ENCODE measurements at regions not wholly inside any gene's neighbourhood (a gene's known extent, or its start where the extent isn't known, plus 50 kb on each side); places are given as distances from the start of the nearest gene placed in this dataset.

GRCh38 chr9:17894501-17895160 lies 315.8 kb downstream of the SH3GL2 start:
- DNase-seq (ENCODE audit: low spot score), result no peak

- no peak for DNase-seq (ENCODE audit: low spot score)
These were observed 321.7 kb downstream of the SH3GL2 start for GRCh38 chr9:17900606-17901005.

DNA sequence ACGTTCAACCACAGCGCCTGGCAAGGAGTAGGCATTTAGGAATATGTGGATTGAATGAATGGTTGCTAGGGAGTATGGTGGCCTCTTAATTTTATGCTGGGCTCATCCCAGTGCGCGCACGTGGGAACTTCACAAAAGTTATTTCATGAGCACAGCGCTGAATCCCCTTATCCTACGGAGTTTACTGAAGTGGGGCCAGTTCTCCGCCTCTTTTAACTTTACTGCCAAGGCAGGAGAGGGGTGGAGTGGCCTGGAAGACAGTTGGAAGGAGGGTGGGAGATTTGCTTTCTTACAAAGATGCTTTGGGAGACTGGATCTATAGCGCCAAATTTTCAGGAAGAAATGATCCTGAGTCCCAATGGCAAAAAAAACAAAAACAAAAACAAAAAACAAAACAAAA lies 326.5 kb downstream of the SH3GL2 start:
- DNase-seq (ENCODE audit: low spot score), result no peak

- no peak for DNase-seq (ENCODE audit: low spot score)
These were observed 326.9 kb downstream of the SH3GL2 start for GRCh38 chr9:17905781-17906175.

GRCh38 chr9:17906176-17906840 lies 327.4 kb downstream of the SH3GL2 start:
- DNase-seq (ENCODE audit: low spot score), result no peak

DNA sequence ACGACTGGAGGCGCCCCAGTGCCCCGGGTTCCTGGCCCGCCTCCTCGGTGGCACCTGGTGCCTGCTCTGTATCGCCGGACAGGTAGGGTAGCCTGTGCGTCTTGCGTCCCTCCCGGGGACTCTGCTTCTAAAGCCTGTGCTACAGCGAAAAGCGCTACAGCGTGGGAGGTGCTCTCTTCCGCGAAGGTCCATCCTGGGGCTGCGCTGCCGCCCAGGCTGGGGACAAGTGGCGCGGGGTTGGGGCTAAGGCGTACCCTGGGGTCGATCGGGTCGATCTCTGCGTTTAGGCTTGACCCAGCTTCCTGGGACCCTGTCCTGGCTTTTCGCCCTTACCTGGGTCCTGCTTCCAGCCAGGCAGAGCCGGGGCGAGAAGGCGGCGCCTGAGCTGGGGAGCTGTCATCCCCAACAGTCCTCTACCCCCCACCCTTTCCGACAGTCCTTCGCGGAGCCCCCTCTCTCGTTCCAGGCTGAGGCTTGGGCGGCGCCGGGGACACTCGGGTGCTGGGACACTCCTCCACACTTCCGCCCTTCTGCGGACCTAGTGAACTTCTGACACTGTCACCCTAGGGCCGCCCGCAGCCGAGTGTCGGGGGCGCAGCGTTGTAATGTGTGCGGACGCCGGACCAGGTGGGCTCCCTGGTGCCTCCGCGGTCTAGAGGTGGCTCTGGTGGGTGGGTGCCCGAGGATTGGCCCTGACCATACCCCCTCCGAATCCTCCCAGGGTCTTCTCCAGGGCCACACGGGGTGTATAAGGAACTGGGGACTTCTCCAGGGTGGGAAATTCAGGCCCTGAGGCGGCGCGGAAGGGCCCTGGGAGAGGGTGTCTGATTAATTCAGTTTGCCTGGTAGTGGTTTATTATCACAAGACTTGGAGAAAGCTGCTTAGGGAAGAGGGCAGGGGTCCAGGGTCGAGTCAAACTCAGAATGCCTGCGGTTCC lies 328.2 kb downstream of the SH3GL2 start:
- no peak for DNase-seq (ENCODE audit: low spot score)

- no peak for DNase-seq (ENCODE audit: low spot score)
These were observed 329.1 kb downstream of the SH3GL2 start for GRCh38 chr9:17907779-17908508.

- no peak for DNase-seq (ENCODE audit: low spot score)
These were observed 347.4 kb downstream of the SH3GL2 start for GRCh38 chr9:17926246-17926645.

- DNase-seq (ENCODE audit: low spot score), result no peak
These were observed 348.8 kb downstream of the SH3GL2 start for GRCh38 chr9:17927616-17928015.

GRCh38 chr9:17928228-17928627 lies 349.4 kb downstream of the SH3GL2 start:
- no peak for DNase-seq (ENCODE audit: low spot score)

- DNase-seq (ENCODE audit: low spot score), result no peak
These were observed 349.9 kb downstream of the SH3GL2 start for GRCh38 chr9:17928768-17929167.

DNA sequence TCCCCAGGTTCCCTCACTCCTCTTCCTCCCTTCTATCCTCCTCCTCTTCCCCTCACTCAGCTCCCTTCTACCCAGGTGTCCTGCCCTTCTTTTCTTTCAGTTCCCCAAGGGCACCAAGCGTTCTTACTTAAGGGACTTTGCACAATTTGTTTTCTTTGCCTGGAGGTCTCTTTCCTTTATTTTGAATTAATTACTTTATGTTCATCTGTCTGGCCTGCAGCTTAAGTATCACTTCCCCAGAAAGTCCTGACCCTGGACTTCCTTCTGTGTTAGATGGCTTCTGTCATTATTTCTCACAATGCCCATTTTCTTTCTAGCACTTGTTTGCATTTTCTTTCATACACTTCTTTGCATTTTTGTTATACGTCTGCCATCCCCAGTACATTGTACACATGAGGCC lies 350.6 kb downstream of the SH3GL2 start:
- DNase-seq (ENCODE audit: low spot score), result no peak

GRCh38 chr9:17930071-17930470 lies 351.2 kb downstream of the SH3GL2 start:
- DNase-seq (ENCODE audit: low spot score), result no peak

DNA sequence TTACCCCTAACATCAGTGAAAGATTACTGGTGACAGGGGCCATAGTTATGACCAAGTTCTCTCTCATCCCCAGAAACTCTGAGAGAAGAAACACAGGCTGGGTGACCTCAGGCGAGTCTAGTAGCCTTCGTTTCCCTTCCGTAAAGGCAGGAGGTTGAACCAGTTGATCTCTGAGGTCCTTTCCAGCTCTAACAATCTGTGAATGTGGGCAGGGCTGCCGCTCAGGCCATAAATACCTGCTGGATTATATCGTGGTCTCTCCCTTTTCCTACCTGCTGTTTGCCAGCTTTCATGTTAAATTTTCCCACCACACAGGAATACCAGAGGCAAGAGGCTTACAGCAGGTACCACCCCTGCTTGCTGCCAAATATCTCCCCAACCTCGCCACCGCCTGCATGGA lies 357.5 kb downstream of the SH3GL2 start:
- DNase-seq (ENCODE audit: low spot score), result no peak

GRCh38 chr9:17938035-17938655 lies 359.3 kb downstream of the SH3GL2 start:
- no peak for DNase-seq (ENCODE audit: low spot score)

- DNase-seq (ENCODE audit: low spot score), result no peak
These were observed 363.6 kb downstream of the SH3GL2 start for GRCh38 chr9:17942498-17942897.

GRCh38 chr9:17955409-17955808 lies 376.5 kb downstream of the SH3GL2 start:
- no peak for DNase-seq (ENCODE audit: low spot score)

GRCh38 chr9:17958363-17958762 lies 379.5 kb downstream of the SH3GL2 start:
- DNase-seq (ENCODE audit: low spot score), result no peak

- DNase-seq (ENCODE audit: low spot score), result no peak
These were observed 383.9 kb downstream of the SH3GL2 start for GRCh38 chr9:17962747-17963146.

DNA sequence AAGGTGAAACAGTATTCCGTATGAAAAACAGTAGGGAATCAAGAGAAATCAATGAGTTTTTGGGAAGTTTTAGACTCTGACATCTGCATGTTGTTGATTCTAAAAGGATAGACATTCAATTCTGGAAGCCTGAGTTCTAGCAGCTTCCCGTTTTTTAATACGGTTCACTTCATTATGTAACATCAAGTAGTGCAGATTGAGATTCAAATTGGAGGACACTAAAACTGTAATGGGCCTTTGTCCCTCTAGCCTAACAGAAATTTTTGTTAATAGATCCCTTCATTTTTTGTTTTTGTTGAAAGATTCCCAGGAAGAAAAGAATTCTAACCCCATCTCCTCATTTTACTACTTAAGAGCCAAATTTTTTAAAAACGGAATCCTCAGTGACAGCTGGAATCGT lies 384.6 kb downstream of the SH3GL2 start:
- no peak for DNase-seq (ENCODE audit: low spot score)

- DNase-seq (ENCODE audit: low spot score), result no peak
These were observed 388.9 kb downstream of the SH3GL2 start for GRCh38 chr9:17967731-17968130.

DNA sequence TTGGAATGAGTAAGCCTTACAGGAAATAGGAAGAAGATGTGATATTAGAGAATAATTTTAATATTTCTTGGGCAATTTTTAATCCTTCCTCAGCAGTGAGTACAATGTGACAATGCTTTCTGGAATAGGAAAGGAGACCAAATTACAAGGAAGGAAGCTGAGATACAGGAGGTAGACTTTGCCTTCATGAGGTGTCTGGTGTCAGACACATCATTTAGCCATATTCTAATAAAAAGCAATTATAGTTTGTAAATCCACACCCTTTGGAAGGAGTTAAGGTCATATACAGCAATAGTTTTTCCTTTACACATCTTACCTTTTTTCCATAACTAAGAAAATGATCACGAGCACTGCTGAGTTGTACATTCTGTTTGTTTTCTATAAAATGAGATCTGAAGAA lies 390.4 kb downstream of the SH3GL2 start:
- DNase-seq (ENCODE audit: low spot score), result no peak

Data from pons (tissue), 1 donor.